Adrenal gland (tissue), 5 donors: ENCODE measurements at regions not wholly inside any gene's neighbourhood (a gene's known extent, or its start where the extent isn't known, plus 50 kb on each side); places are given as distances from the start of the nearest gene placed in this dataset.
"Not testable (repeated sequence)": the region's sequence is repeated elsewhere in the genome, so short reads cannot be mapped to it uniquely, and the experiment has no call there.

Experiments
- POLR2A ChIP-seq, 2 donors: fragments of 450-650 bp; IDR thresholded peaks; one replicate each; pipeline ENCODE4 v1.6.1; 2017; ENCODE audit warnings: antibody characterized with exemption in 2 of 2, mild to moderate bottlenecking in 2 of 2, moderate library complexity in 1 of 2
- TF ChIP-seq, protein P1 (sequence below), 6 experiments: fragments of 450-650 bp in 4 of 6; fragments of 200-600 bp in 2 of 6; sonication (generic) in 1 of 6; IDR thresholded peaks; 1 replicate in 5 of 6; 2 replicates in 1 of 6; pipeline versions ENCODE4 v1.5.1 to v1.8.0; 2016 to 2021; ENCODE audit warnings: antibody characterized with exemption in 6 of 6, mild to moderate bottlenecking in 2 of 6, moderate library complexity in 1 of 6
- donor health status: DM: no; HTN: no; CAD: no.

DNA sequence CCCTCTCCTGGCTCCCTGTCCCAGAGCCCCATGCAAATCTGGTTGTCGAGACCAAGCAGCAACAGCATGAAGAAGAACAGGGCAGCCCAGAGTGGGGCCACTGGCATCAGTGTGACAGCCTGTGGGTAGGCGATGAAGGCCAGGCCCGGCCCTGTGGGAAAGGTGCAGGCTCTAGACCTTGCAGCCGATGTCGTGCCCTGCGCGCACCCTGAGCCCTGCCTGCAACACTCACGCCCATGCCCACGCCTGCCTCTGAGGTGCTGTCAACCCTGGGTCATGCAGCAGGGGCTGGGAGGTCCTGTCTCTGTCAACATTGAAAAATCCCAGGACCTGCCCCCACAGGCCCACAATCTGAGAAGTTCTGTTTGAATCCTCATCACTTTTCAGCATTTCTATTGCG lies 204.0 kb upstream of the TP53TG3 start:
- TF ChIP-seq, protein P1, sequence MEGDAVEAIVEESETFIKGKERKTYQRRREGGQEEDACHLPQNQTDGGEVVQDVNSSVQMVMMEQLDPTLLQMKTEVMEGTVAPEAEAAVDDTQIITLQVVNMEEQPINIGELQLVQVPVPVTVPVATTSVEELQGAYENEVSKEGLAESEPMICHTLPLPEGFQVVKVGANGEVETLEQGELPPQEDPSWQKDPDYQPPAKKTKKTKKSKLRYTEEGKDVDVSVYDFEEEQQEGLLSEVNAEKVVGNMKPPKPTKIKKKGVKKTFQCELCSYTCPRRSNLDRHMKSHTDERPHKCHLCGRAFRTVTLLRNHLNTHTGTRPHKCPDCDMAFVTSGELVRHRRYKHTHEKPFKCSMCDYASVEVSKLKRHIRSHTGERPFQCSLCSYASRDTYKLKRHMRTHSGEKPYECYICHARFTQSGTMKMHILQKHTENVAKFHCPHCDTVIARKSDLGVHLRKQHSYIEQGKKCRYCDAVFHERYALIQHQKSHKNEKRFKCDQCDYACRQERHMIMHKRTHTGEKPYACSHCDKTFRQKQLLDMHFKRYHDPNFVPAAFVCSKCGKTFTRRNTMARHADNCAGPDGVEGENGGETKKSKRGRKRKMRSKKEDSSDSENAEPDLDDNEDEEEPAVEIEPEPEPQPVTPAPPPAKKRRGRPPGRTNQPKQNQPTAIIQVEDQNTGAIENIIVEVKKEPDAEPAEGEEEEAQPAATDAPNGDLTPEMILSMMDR (IDR thresholded peaks at IDR 0.05) = not testable (repeated sequence)
- TF ChIP-seq POLR2A (IDR thresholded peaks at IDR 0.05) = not testable (repeated sequence)
